ENCODE measurements at regions not wholly inside any gene's neighbourhood (a gene's known extent, or its start where the extent isn't known, plus 50 kb on each side); places are given as distances from the start of the nearest gene placed in this dataset.

- Mint-ChIP-seq H3K36me3 (no peaks in the 10 kb centered on the region), H3K27me3 (ENCODE audit: low read depth) (peaks cover 6% of the 10 kb centered on the region), H3K27ac (no peak overlapping the region), H3K9me3 (peaks cover 18% of the 10 kb centered on the region), H3K4me1 (no peaks in the 10 kb centered on the region), H3K4me3 (no peak overlapping the region)
- DNase-seq (ENCODE audit: low spot score in 2 of 2, unreplicated experiment in 2 of 2) = no peak
- TF ChIP-seq, protein P1, sequence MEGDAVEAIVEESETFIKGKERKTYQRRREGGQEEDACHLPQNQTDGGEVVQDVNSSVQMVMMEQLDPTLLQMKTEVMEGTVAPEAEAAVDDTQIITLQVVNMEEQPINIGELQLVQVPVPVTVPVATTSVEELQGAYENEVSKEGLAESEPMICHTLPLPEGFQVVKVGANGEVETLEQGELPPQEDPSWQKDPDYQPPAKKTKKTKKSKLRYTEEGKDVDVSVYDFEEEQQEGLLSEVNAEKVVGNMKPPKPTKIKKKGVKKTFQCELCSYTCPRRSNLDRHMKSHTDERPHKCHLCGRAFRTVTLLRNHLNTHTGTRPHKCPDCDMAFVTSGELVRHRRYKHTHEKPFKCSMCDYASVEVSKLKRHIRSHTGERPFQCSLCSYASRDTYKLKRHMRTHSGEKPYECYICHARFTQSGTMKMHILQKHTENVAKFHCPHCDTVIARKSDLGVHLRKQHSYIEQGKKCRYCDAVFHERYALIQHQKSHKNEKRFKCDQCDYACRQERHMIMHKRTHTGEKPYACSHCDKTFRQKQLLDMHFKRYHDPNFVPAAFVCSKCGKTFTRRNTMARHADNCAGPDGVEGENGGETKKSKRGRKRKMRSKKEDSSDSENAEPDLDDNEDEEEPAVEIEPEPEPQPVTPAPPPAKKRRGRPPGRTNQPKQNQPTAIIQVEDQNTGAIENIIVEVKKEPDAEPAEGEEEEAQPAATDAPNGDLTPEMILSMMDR (IDR thresholded peaks at IDR 0.05; ENCODE audit: unreplicated experiment) = no peak
Measured at GRCh38 chr1:229817936-229818335, 191.9 kb downstream of the URB2 start.

- H3K4me3 Mint-ChIP-seq = no peak overlapping the region
- no peak overlapping the region for H3K27ac Mint-ChIP-seq
- H3K27me3 Mint-ChIP-seq (ENCODE audit: low read depth) = peaks cover 11% of the 10 kb centered on the region
- no peaks in the 10 kb centered on the region for H3K36me3 Mint-ChIP-seq
- H3K9me3 Mint-ChIP-seq = peaks cover 18% of the 10 kb centered on the region
- no peaks in the 10 kb centered on the region for H3K4me1 Mint-ChIP-seq
- no peak for DNase-seq (ENCODE audit: low spot score in 2 of 2, unreplicated experiment in 2 of 2)
- TF ChIP-seq, protein P1 (IDR thresholded peaks at IDR 0.05; ENCODE audit: unreplicated experiment) = no peak
Measured at GRCh38 chr1:229819091-229819490, 193.0 kb downstream of the URB2 start.

DNA sequence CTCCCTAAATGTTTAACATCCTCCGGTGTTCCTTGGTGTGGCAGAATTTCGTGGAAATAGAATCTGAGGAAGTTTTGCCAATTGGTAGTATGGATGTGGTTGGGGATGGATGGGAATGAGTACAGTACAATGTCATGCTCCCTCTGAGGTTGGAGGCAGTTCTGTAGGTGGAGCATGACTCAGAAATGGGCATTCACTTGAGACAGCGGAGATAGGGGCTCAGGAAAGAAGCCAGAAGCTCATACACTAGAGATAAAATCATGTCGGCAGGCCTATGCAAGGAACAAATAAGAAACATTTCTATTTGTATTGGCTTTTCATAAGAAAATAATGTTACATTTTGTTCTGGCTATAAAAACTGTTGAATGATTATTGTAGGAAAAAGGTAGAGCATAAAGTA lies 196.0 kb downstream of the URB2 start:
- no peak for DNase-seq (ENCODE audit: low spot score in 2 of 2, unreplicated experiment in 2 of 2)

GRCh38 chr1:229825042-229825441 lies 199.0 kb downstream of the URB2 start:
- TF ChIP-seq, protein P1 (IDR thresholded peaks at IDR 0.05; ENCODE audit: unreplicated experiment) = no peak
- no peak overlapping the region for H3K4me3 Mint-ChIP-seq
- no peaks in the 10 kb centered on the region for H3K4me1 Mint-ChIP-seq
- no peaks in the 10 kb centered on the region for H3K36me3 Mint-ChIP-seq
- H3K9me3 Mint-ChIP-seq = peaks cover 5% of the 10 kb centered on the region
- H3K27me3 Mint-ChIP-seq (ENCODE audit: low read depth) = peaks cover 30% of the 10 kb centered on the region
- DNase-seq (ENCODE audit: low spot score in 2 of 2, unreplicated experiment in 2 of 2) = no peak
- no peak overlapping the region for H3K27ac Mint-ChIP-seq

More for the DNA sequence above, 196.0 kb downstream of the URB2 start:
- no peak overlapping the region for H3K4me3 Mint-ChIP-seq
- H3K27me3 Mint-ChIP-seq (ENCODE audit: low read depth) = peaks cover 17% of the 10 kb centered on the region
- H3K27ac Mint-ChIP-seq = no peak overlapping the region
- TF ChIP-seq, protein P1 (IDR thresholded peaks at IDR 0.05; ENCODE audit: unreplicated experiment) = no peak
- no peaks in the 10 kb centered on the region for H3K4me1 Mint-ChIP-seq
- H3K36me3 Mint-ChIP-seq = no peaks in the 10 kb centered on the region
- peaks cover 23% of the 10 kb centered on the region for H3K9me3 Mint-ChIP-seq

- no peaks in the 10 kb centered on the region for H3K4me1 Mint-ChIP-seq
- TF ChIP-seq, protein P1 (IDR thresholded peaks at IDR 0.05; ENCODE audit: unreplicated experiment) = no peak
- no peak for DNase-seq (ENCODE audit: low spot score in 2 of 2, unreplicated experiment in 2 of 2)
- no peak overlapping the region for H3K27ac Mint-ChIP-seq
- no peak overlapping the region for H3K4me3 Mint-ChIP-seq
- peaks cover 5% of the 10 kb centered on the region for H3K9me3 Mint-ChIP-seq
- peaks cover 32% of the 10 kb centered on the region for H3K27me3 Mint-ChIP-seq (ENCODE audit: low read depth)
- H3K36me3 Mint-ChIP-seq = no peaks in the 10 kb centered on the region
Measured at GRCh38 chr1:229828461-229828860, 202.4 kb downstream of the URB2 start.

DNA sequence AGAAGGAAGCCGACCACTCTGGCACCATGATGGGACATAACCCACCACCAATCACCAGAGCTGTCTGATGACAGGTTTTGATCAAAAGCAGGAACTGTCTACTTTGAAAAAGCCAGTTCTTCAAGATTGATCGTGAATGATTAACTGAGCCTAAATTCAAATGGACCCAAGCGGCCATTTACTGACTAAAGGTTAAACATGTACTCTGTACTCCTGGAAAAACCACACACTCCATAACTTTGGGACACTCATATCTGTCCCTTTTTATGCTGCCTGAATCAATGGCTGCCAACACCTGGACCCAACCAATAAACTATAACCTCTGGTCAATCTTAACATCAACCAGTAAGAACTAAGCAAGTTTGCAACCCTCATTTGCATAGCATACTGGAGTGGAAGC lies 206.6 kb downstream of the URB2 start:
- H3K9me3 Mint-ChIP-seq = no peaks in the 10 kb centered on the region
- H3K27ac Mint-ChIP-seq = no peak overlapping the region
- TF ChIP-seq, protein P1 (IDR thresholded peaks at IDR 0.05; ENCODE audit: unreplicated experiment) = no peak
- H3K4me3 Mint-ChIP-seq = no peak overlapping the region
- H3K36me3 Mint-ChIP-seq = no peaks in the 10 kb centered on the region
- no peaks in the 10 kb centered on the region for H3K4me1 Mint-ChIP-seq
- peaks cover 35% of the 10 kb centered on the region for H3K27me3 Mint-ChIP-seq (ENCODE audit: low read depth)
- DNase-seq (ENCODE audit: low spot score in 2 of 2, unreplicated experiment in 2 of 2) = no peak

Measured in mesothelial cell of epicardium (in vitro differentiated cells).